ENCODE measurements at regions not wholly inside any gene's neighbourhood (a gene's known extent, or its start where the extent isn't known, plus 50 kb on each side); places are given as distances from the start of the nearest gene placed in this dataset.

DNA sequence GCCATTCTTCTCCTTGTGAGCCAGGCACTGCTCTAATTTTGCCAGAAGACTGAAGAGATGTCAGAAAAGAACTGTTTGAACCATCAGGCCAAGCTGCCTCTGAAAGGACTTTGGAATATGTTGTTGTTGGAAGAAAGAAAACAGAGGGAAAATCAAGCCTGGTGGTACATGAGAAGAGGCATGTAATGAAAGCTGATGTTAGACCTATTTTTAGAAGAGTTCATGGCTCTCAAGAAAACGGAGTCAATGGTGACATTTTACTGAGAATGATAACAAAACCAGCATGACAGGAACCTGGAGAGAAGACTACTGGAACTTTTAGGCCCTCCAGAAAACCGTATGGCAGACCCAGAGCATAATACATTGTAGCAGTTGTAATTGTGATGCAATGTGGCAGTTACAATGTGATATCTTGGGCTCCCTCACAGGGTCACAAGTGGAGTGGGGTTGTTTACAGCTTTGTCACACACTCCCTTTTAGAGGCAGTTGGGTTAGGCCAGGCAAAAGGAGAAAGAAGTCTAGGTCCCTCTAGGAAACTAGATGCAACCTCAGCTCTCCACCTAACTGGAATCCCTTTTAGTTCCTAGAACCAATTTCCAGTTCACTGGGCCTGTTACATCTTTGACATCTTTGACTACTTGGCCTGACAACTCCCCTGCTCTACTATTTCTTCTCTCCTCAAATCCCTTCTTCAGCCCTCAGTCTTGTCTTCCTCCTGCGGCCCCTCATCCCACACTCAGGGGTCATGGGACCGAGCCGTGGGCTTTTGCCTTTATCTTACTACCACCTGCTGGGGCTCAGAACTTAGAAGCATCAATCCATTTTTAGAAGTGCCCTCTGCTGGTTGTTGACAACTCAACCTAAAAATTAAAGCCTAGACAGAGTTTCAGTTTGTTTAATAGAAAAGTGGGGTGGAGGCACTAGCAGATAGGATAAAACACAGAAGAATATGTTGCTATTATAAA lies 61.2 kb upstream of the JAK2 start:
- H3K9me3 ChIP-seq (replicated peaks in 1 of 3): no peaks in the 10 kb centered on the region
- no peaks in the 10 kb centered on the region for H3K36me3 ChIP-seq (replicated peaks in 1 of 2)
- no peak for TF ChIP-seq POLR2A (IDR thresholded peaks at IDR 0.05)
- peak in 5 of 6 experiments; percentile 20 to 50 (median 39) for TF ChIP-seq CTCF (IDR thresholded peaks at IDR 0.05)
- no peak overlapping the region for H3K27ac ChIP-seq
- H3K27me3 ChIP-seq: no peaks in the 10 kb centered on the region
- no peak overlapping the region for H3K4me3 ChIP-seq
- DNase-seq: no peak
- no peaks in the 10 kb centered on the region for H3K4me1 ChIP-seq (replicated peaks in 1 of 2)
- intact Hi-C loops (cut with DNase I): loop anchor here in 1 of 2 donors (5.0 kb wide), 1 partner anchor 162 kb away; no protein-coding TSS in a partner anchor
- WGBS, 4 donors: 45 to 73% (median 60%) methylated on average over 5 of the region's 5 CpGs

DNA sequence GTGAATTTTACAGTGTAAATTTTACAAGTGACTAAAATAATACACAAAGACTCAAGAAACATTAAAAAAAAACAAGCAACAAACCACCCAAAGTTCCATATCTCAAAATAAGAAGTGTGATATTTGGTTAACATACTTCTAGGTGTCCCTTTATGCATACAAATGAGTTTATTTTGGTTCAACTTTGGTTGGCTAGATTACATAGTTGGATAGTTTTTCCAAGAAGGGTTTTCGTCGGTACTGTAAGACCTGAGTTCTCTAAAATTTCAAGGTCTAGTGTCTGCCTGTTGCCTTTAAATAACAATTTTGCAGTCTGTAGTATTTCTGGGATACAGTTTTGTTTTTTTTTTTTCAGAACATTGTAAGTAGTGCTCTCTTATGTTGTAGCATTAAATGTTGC lies 58.8 kb upstream of the JAK2 start:
- H3K27ac ChIP-seq: no peak overlapping the region
- 56 to 68% (median 65%) methylated on average over 2 of the region's 2 CpGs for WGBS, 4 donors
- no peak overlapping the region for H3K4me3 ChIP-seq
- H3K27me3 ChIP-seq: no peaks in the 10 kb centered on the region
- H3K4me1 ChIP-seq (replicated peaks in 1 of 2): peaks cover 0 to 6% of the 10 kb centered on the region in 2 donors
- no peak for DNase-seq
- no peaks in the 10 kb centered on the region for H3K9me3 ChIP-seq (replicated peaks in 1 of 3)
- intact Hi-C loops (cut with DNase I): no loop called here
- TF ChIP-seq CTCF (IDR thresholded peaks at IDR 0.05) (no peak), POLR2A (IDR thresholded peaks at IDR 0.05) (no peak)
- H3K36me3 ChIP-seq (replicated peaks in 1 of 2): no peaks in the 10 kb centered on the region

DNA sequence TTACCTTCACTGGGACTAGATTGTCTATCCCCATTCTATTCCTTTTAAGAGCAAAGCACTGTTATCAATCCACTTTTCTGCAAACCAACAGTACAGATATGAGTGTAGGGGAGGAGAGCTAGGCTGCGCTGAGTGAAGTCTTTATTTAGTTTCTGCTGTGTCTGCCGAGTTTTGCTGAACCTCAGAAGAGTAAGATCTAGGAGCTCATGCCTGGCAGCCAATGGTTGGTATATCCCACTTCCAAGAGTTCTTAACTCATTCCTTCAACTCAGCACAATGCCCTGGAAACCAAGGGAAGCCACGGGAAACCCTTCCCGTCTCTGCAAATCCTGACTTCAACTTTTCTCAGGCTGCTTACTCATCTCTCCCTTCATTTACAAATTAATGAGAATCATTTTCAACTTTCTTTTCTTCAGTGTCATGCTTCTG lies 58.0 kb upstream of the JAK2 start:
- no peak for DNase-seq
- peaks cover 0 to 6% of the 10 kb centered on the region in 2 donors for H3K4me1 ChIP-seq (replicated peaks in 1 of 2)
- H3K9me3 ChIP-seq (replicated peaks in 1 of 3): no peaks in the 10 kb centered on the region
- no peaks in the 10 kb centered on the region for H3K27me3 ChIP-seq
- no peak overlapping the region for H3K27ac ChIP-seq
- TF ChIP-seq CTCF (IDR thresholded peaks at IDR 0.05) (no peak), POLR2A (IDR thresholded peaks at IDR 0.05) (no peak)
- intact Hi-C loops (cut with DNase I): no loop called here
- 35 to 58% (median 43%) methylated on average over 4 of the region's 4 CpGs for WGBS, 4 donors
- H3K36me3 ChIP-seq (replicated peaks in 1 of 2): no peaks in the 10 kb centered on the region
- H3K4me3 ChIP-seq: no peak overlapping the region

GRCh38 chr9:4927701-4928100 lies 57.4 kb upstream of the JAK2 start:
- Histone ChIP-seq H3K36me3 (replicated peaks in 1 of 2) (no peaks in the 10 kb centered on the region), H3K9me3 (replicated peaks in 1 of 3) (no peaks in the 10 kb centered on the region), H3K4me1 (replicated peaks in 1 of 2) (peaks cover 0 to 6% of the 10 kb centered on the region in 2 donors), H3K27ac (no peak overlapping the region), H3K27me3 (no peaks in the 10 kb centered on the region), H3K4me3 (no peak overlapping the region)
- DNase-seq: no peak
- intact Hi-C loops (cut with DNase I): no loop called here
- WGBS, 4 donors: 81 to 89% (median 83%) methylated on average over 5 of the region's 5 CpGs
- TF ChIP-seq POLR2A (IDR thresholded peaks at IDR 0.05): no peak
- TF ChIP-seq CTCF (IDR thresholded peaks at IDR 0.05): no peak
